HG02642 (cell line): ENCODE measurements at regions not wholly inside any gene's neighbourhood (a gene's known extent, or its start where the extent isn't known, plus 50 kb on each side); places are given as distances from the start of the nearest gene placed in this dataset.

ENCODE experiments used
- ATAC-seq: cut with Tn5 transposase; IDR thresholded peaks from one replicate; pipeline ENCODE4 v1.9.1; 2021; ENCODE audit warnings: mild to moderate bottlenecking; ENCODE audit not compliant: unreplicated experiment, poor library complexity

DNA sequence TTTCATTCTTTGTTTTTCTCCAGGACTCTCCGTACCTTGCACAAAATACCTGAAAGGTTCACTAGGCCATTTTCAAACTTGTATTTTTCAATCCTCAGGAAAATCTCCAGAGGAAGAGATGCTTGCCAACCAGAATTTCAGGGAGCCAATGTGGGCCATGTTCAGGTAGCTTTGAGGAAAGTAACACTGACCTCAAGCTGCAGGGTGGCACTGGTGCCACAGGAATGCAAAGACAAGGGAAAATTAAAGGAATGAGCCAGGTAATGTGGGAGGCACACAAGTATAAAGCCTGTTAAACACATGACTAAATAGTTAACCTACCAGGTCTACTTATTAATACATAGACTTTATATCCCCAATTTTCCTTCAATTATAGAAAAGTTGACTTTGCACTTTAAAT, 51.9 kb upstream of the GAP43 start:
- ATAC-seq: no peak
